Lung (tissue), 11 donors: ENCODE measurements at regions not wholly inside any gene's neighbourhood (a gene's known extent, or its start where the extent isn't known, plus 50 kb on each side); places are given as distances from the start of the nearest gene placed in this dataset.

Experiments used
- ATAC-seq: fragments of 200-7000 bp; cut with Tn5 transposase; one replicate; pipeline ENCODE4 v1.9.1; 2020; ENCODE audit warnings: moderate number of reproducible peaks; ENCODE audit not compliant: insufficient read depth, low FRiP score
- DNase-seq, 3 donors: peaks; one replicate each; pipeline ENCODE4 v3.0.0-alpha.2; 2013 to 2017
- H3K27ac ChIP-seq, 2 donors: one replicate each; pipeline ENCODE4 v1.5.1; 2013; ENCODE audit warnings: mild to moderate bottlenecking in 2 of 2, moderate library complexity in 2 of 2, control low read depth in 1 of 2, inconsistent platforms in 1 of 2, low read depth in 1 of 2, low read length in 1 of 2
- H3K27me3 ChIP-seq, 3 donors: one replicate each; pipeline ENCODE4 v1.5.1; 2013; ENCODE audit warnings: low read length in 2 of 3; ENCODE audit not compliant: control insufficient read depth in 3 of 3, insufficient read depth in 3 of 3
- H3K36me3 ChIP-seq, 4 donors: one replicate each; pipeline ENCODE4 v1.5.1; 2013; ENCODE audit warnings: low read length in 4 of 4, mild to moderate bottlenecking in 1 of 4, moderate library complexity in 1 of 4; ENCODE audit not compliant: control insufficient read depth in 4 of 4, insufficient read depth in 4 of 4
- H3K4me1 ChIP-seq, 5 donors: one replicate each; pipeline ENCODE4 v1.5.1; 2013; ENCODE audit warnings: low read length in 5 of 5, mild to moderate bottlenecking in 2 of 5, moderate library complexity in 1 of 5; ENCODE audit not compliant: control insufficient read depth in 5 of 5, insufficient read depth in 5 of 5
- H3K4me3 ChIP-seq: one replicate; pipeline ENCODE4 v1.5.1; 2013; ENCODE audit warnings: mild to moderate bottlenecking, control low read depth, moderate library complexity
- H3K9ac ChIP-seq, 2 donors: one replicate each; pipeline ENCODE4 v1.5.1; 2013; ENCODE audit warnings: low read length in 2 of 2, control low read depth in 1 of 2; ENCODE audit not compliant: insufficient read depth in 1 of 2
- H3K9me3 ChIP-seq, 4 donors: one replicate each; pipeline ENCODE4 v1.5.1; 2013; ENCODE audit warnings: low read length in 3 of 4, mild to moderate bottlenecking in 1 of 4, moderate library complexity in 1 of 4; ENCODE audit not compliant: control insufficient read depth in 4 of 4, insufficient read depth in 3 of 4
- CTCF ChIP-seq: IDR thresholded peaks from 2 replicates; pipeline ENCODE4 v1.5.1; 2012; ENCODE audit warnings: mild to moderate bottlenecking; ENCODE audit errors: control extremely low read depth, extremely low read depth
- WGBS, 2 donors: extraction: QIAGEN DNeasy Blood & Tissue Kit; methylation state at CpG; one replicate each; pipeline ENCODE4 v1.1.7; 2013; 5-methylcytosine and 5-hydroxymethylcytosine counted together
- donor health status: control.
- donor health status: control.
- donor health status: Bipolar disorder and iron deficiency.
- donor health status: healthy.
- donor health status: DM: yes; HTN: yes; CAD: no.

- no peak for TF ChIP-seq CTCF
- Histone ChIP-seq H3K27ac (no peak overlapping the region), H3K9me3 (no peaks in the 10 kb centered on the region), H3K36me3 (no peaks in the 10 kb centered on the region), H3K9ac (no peak overlapping the region), H3K27me3 (no peaks in the 10 kb centered on the region), H3K4me1 (no peaks in the 10 kb centered on the region), H3K4me3 (no peak overlapping the region)
- no peak for ATAC-seq
- DNase-seq = no peak
- WGBS, 2 donors = 86 to 95% methylated on average over 33 of the region's 33 CpGs
These were observed 86.3 kb upstream of the VIPR2 start for GRCh38 chr7:159231017-159231416.

- TF ChIP-seq CTCF = no peak
- no peaks in the 10 kb centered on the region for H3K36me3 ChIP-seq
- 87 to 88% methylated on average over 13 of the region's 13 CpGs for WGBS, 2 donors
- no peaks in the 10 kb centered on the region for H3K4me1 ChIP-seq
- H3K4me3 ChIP-seq = no peak overlapping the region
- ATAC-seq (no peak), DNase-seq (no peak)
- no peaks in the 10 kb centered on the region for H3K9me3 ChIP-seq
- H3K9ac ChIP-seq = no peak overlapping the region
- no peak overlapping the region for H3K27ac ChIP-seq
- H3K27me3 ChIP-seq = no peaks in the 10 kb centered on the region
These were observed 85.2 kb upstream of the VIPR2 start for GRCh38 chr7:159229683-159230475.

GRCh38 chr7:159227433-159227832 is 82.8 kb upstream of the VIPR2 start:
- H3K36me3 ChIP-seq = no peaks in the 10 kb centered on the region
- H3K27me3 ChIP-seq = no peaks in the 10 kb centered on the region
- no peaks in the 10 kb centered on the region for H3K4me1 ChIP-seq
- ATAC-seq (no peak), DNase-seq (no peak)
- no peak for TF ChIP-seq CTCF
- no peak overlapping the region for H3K9ac ChIP-seq
- 67 to 71% methylated on average over 5 of the region's 5 CpGs for WGBS, 2 donors
- H3K4me3 ChIP-seq = no peak overlapping the region
- H3K27ac ChIP-seq = no peak overlapping the region
- H3K9me3 ChIP-seq = no peaks in the 10 kb centered on the region
